H1 (cell line): ENCODE measurements at regions not wholly inside any gene's neighbourhood (a gene's known extent, or its start where the extent isn't known, plus 50 kb on each side); places are given as distances from the start of the nearest gene placed in this dataset.

ENCODE experiments used
- CTCF ChIA-PET: fragments of 300-600 bp; sonication (Branson Sonifier 250); formaldehyde crosslinking; loops from one replicate; lab custom pipeline; 2021; ENCODE audit not compliant: partially characterized antibody; lab: Charles Lee
- POLR2A ChIA-PET: fragments of 300-600 bp; sonication (Branson Sonifier 250); formaldehyde crosslinking; loops from one replicate; lab custom pipeline; 2021; ENCODE audit warnings: inconsistent platforms; ENCODE audit not compliant: partially characterized antibody; lab: Charles Lee
- DNase-seq, 2 experiments: peaks; one replicate each; pipeline versions ENCODE4 v3.0.0 to v3.0.0-alpha.2; 2010 to 2022; ENCODE audit warnings: low spot score in 2 of 2, low read depth in 1 of 2, mixed read lengths in 1 of 2
- FAIRE-seq: peaks from 2 replicates; lab custom pipeline; 2011; peaks lifted over from hg19 to GRCh38; lab: Jason Lieb, UNC
- H2AFZ ChIP-seq: 2 replicates; pipeline ENCODE4 v1.8.1; 2012; ENCODE audit warnings: low read length, inconsistent platforms
- H2AK5ac ChIP-seq: 2 replicates; pipeline ENCODE4 v1.6.1; 2013; ENCODE audit warnings: low read depth, low read length
- H2BK120ac ChIP-seq: replicated peaks from 2 replicates; pipeline ENCODE3; 2013; ENCODE audit warnings: low read depth, low read length, inconsistent platforms
- H2BK12ac ChIP-seq: 2 replicates; pipeline ENCODE4 v1.6.1; 2013; ENCODE audit warnings: low read depth, low read length
- H2BK15ac ChIP-seq: 2 replicates; pipeline ENCODE4 v1.6.1; 2013; ENCODE audit warnings: low read length
- H2BK20ac ChIP-seq: 2 replicates; pipeline ENCODE4 v1.6.1; 2013; ENCODE audit warnings: low read length
- H2BK5ac ChIP-seq: 2 replicates; pipeline ENCODE4 v1.6.1; 2013; ENCODE audit warnings: low read depth, low read length
- H3K14ac ChIP-seq: 2 replicates; pipeline ENCODE4 v1.6.1; 2013; ENCODE audit warnings: inconsistent platforms; ENCODE audit not compliant: insufficient read length
- H3K18ac ChIP-seq: 2 replicates; pipeline ENCODE4 v1.6.1; 2013; ENCODE audit warnings: low read length; ENCODE audit errors: extremely low read depth
- H3K23ac ChIP-seq: 2 replicates; pipeline ENCODE4 v1.6.1; 2013; ENCODE audit warnings: inconsistent platforms; ENCODE audit not compliant: insufficient read length
- H3K23me2 ChIP-seq: 2 replicates; pipeline ENCODE4 v1.6.1; 2013; ENCODE audit warnings: low read depth, low read length
- H3K27ac ChIP-seq: 2 replicates; pipeline ENCODE4 v1.6.1; 2011; ENCODE audit warnings: low read depth, low read length, inconsistent platforms
- H3K27me3 ChIP-seq, 4 experiments: replicated peaks in 1 of 4; 1 replicate in 1 of 4; 2 replicates in 3 of 4; pipeline versions ENCODE4 v1.6.1 to v1.8.1; 2011 to 2013; ENCODE audit warnings: low read length in 3 of 4, mild to moderate bottlenecking in 3 of 4, inconsistent platforms in 2 of 4, mixed read lengths in 2 of 4, moderate library complexity in 1 of 4; ENCODE audit not compliant: control insufficient read depth in 3 of 4, insufficient read depth in 3 of 4; ENCODE audit errors: extremely low read depth in 1 of 4
- H3K36me3 ChIP-seq, 4 experiments: 2 replicates each; pipeline versions ENCODE4 v1.6.1 to v1.8.1; 2011 to 2013; ENCODE audit warnings: mild to moderate bottlenecking in 4 of 4, low read length in 3 of 4, moderate library complexity in 2 of 4, control low read depth in 1 of 4, inconsistent platforms in 1 of 4; ENCODE audit not compliant: insufficient read depth in 4 of 4, control insufficient read depth in 2 of 4
- H3K4ac ChIP-seq: replicated peaks from 2 replicates; pipeline ENCODE3; 2013; ENCODE audit warnings: low read length, low read depth, mixed read lengths, inconsistent platforms; ENCODE audit not compliant: insufficient read length
- H3K4me1 ChIP-seq, 4 experiments: replicated peaks in 1 of 4; 1 replicate in 1 of 4; 2 replicates in 3 of 4; pipeline versions ENCODE4 v1.6.1 to v1.8.1; 2011 to 2013; ENCODE audit warnings: low read length in 3 of 4, inconsistent platforms in 2 of 4, mixed read lengths in 1 of 4; ENCODE audit not compliant: insufficient read depth in 4 of 4, control insufficient read depth in 3 of 4
- H3K4me2 ChIP-seq, 2 experiments: 2 replicates each; pipeline versions ENCODE4 v1.6.1 to v1.8.1; 2011 to 2013; ENCODE audit warnings: low read depth in 2 of 2, low read length in 2 of 2, control low read depth in 1 of 2, inconsistent platforms in 1 of 2, mild to moderate bottlenecking in 1 of 2; ENCODE audit not compliant: insufficient read depth in 1 of 2
- H3K4me3 ChIP-seq, 4 experiments: fragments of 200-600, 300-600 bp in 1 of 4; sonication (generic), shearing (Covaris generic), sonication (Bioruptor Twin) in 1 of 4; 2 replicates each; pipeline versions ENCODE4 v1.5.1 to v1.8.1; 2011 to 2016; ENCODE audit warnings: low read length in 4 of 4, low read depth in 3 of 4, control low read depth in 2 of 4, inconsistent platforms in 2 of 4, mild to moderate bottlenecking in 2 of 4, mixed read lengths in 1 of 4, moderate library complexity in 1 of 4; ENCODE audit not compliant: insufficient read depth in 2 of 4; ENCODE audit errors: extremely low read depth in 1 of 4
- H3K56ac ChIP-seq: replicated peaks from 2 replicates; pipeline ENCODE3; 2013; ENCODE audit warnings: low read depth, mild to moderate bottlenecking, mixed read lengths, low read length, inconsistent platforms; ENCODE audit not compliant: insufficient read length
- H3K79me1 ChIP-seq: 2 replicates; pipeline ENCODE4 v1.6.1; 2013; ENCODE audit warnings: low read depth, low read length, control low read depth
- H3K79me2 ChIP-seq, 2 experiments: 2 replicates each; pipeline versions ENCODE4 v1.6.1 to v1.8.1; 2012 to 2013; ENCODE audit warnings: low read length in 2 of 2, mild to moderate bottlenecking in 2 of 2, inconsistent platforms in 1 of 2; ENCODE audit not compliant: insufficient read depth in 2 of 2, control insufficient read depth in 1 of 2
- H3K9ac ChIP-seq, 4 experiments: replicated peaks in 1 of 4; 1 replicate in 1 of 4; 2 replicates in 3 of 4; pipeline versions ENCODE4 v1.6.1 to v1.8.1; 2011 to 2013; ENCODE audit warnings: low read depth in 3 of 4, low read length in 3 of 4, control low read depth in 2 of 4, mild to moderate bottlenecking in 2 of 4, moderate library complexity in 2 of 4, inconsistent platforms in 1 of 4; ENCODE audit errors: extremely low read depth in 1 of 4
- H3K9me3 ChIP-seq, 2 experiments: 2 replicates each; pipeline versions ENCODE4 v1.6.1 to v1.8.1; 2012 to 2013; ENCODE audit warnings: mild to moderate bottlenecking in 2 of 2, moderate library complexity in 2 of 2, control low read depth in 1 of 2, inconsistent platforms in 1 of 2, low read depth in 1 of 2, low read length in 1 of 2, mixed read lengths in 1 of 2; ENCODE audit not compliant: insufficient read depth in 2 of 2
- H4K20me1 ChIP-seq, 2 experiments: replicated peaks in 1 of 2; 2 replicates each; pipeline versions ENCODE3 to v1.8.1; 2011 to 2013; ENCODE audit warnings: inconsistent platforms in 2 of 2, low read length in 2 of 2, mild to moderate bottlenecking in 1 of 2; ENCODE audit not compliant: insufficient read depth in 2 of 2, control insufficient read depth in 1 of 2
- H4K5ac ChIP-seq: 2 replicates; pipeline ENCODE4 v1.6.1; 2013; ENCODE audit warnings: low read length, low read depth, mixed read lengths, inconsistent platforms; ENCODE audit not compliant: insufficient read length
- H4K8ac ChIP-seq: 2 replicates; pipeline ENCODE4 v1.8.0; 2013; ENCODE audit warnings: mild to moderate bottlenecking, moderate library complexity, low read length, inconsistent platforms; ENCODE audit not compliant: insufficient read depth; ENCODE audit errors: extremely low read depth
- H4K91ac ChIP-seq: replicated peaks from 2 replicates; pipeline ENCODE3; 2013; ENCODE audit warnings: low read length, mixed read lengths, inconsistent platforms; ENCODE audit not compliant: insufficient read length
- BRCA1 ChIP-seq: IDR thresholded peaks from 2 replicates; pipeline ENCODE4 v1.6.1; 2012; ENCODE audit warnings: low read depth, low read length, improper control_type of control experiment
- GABPA ChIP-seq: IDR thresholded peaks from 2 replicates; pipeline ENCODE4 v1.6.1; 2011; ENCODE audit warnings: mild to moderate bottlenecking, low read length, moderate library complexity, borderline replicate concordance; ENCODE audit not compliant: insufficient read depth
- KDM5A ChIP-seq: fragments of 200-600 bp; IDR thresholded peaks from 2 replicates; pipeline ENCODE4 v1.7.1; 2012; ENCODE audit warnings: mild to moderate bottlenecking, low read length, inconsistent platforms, mixed read lengths
- SUZ12 ChIP-seq: fragments of 200-600 bp; sonication (generic); IDR thresholded peaks from 2 replicates; pipeline ENCODE4 v1.6.1; 2012; ENCODE audit warnings: mild to moderate bottlenecking, inconsistent platforms, low read length, moderate library complexity, mixed read lengths
- WGBS, 2 experiments: shearing (Covaris generic) in 1 of 2; methylation state at CpG; one replicate each; pipeline versions ENCODE4 v1.1.6 to v1.1.7; 2013 to 2015; ENCODE audit warnings: low lambda C conversion rate in 2 of 2, mixed read lengths in 2 of 2, inconsistent platforms in 1 of 2, low coverage in 1 of 2, missing lambda C conversion rate in 1 of 2; ENCODE audit not compliant: insufficient replicate concordance in 2 of 2, insufficient coverage in 1 of 2, insufficient read length in 1 of 2; ENCODE audit errors: extremely low coverage in 1 of 2, missing lambda C conversion rate in 1 of 2; 5-methylcytosine and 5-hydroxymethylcytosine counted together

GRCh38 chr14:42921901-42922300 is 1315.2 kb downstream of the LRFN5 start:
- H3K18ac ChIP-seq = no peak overlapping the region
- no peak overlapping the region for H4K8ac ChIP-seq
- ChIA-PET CTCF (no interaction called here), POLR2A (no interaction called here)
- H2BK12ac ChIP-seq = no peak overlapping the region
- H3K4me3 ChIP-seq = no peak overlapping the region
- no peaks in the 10 kb centered on the region; a peak in 1 of 4 replicates for H3K9me3 ChIP-seq
- no peak overlapping the region for H2BK15ac ChIP-seq
- H2BK120ac ChIP-seq = no peak overlapping the region
- WGBS, 2 experiments = 93% methylated on average over 1 of the region's 1 CpG; no CpG with 5 or more reads in 1 of the 2 experiments
- H2AK5ac ChIP-seq = no peak overlapping the region
- H3K4me1 ChIP-seq = no peaks in the 10 kb centered on the region
- H3K27ac ChIP-seq = no peak overlapping the region
- no peaks in the 10 kb centered on the region for H3K27me3 ChIP-seq
- H4K5ac ChIP-seq = no peak overlapping the region
- FAIRE-seq (no peak), DNase-seq (no peak)
- no peak overlapping the region for H3K56ac ChIP-seq
- H3K79me2 ChIP-seq = no peaks in the 10 kb centered on the region
- H2AFZ ChIP-seq = no peak overlapping the region
- no peak overlapping the region for H4K91ac ChIP-seq
- no peak overlapping the region for H2BK20ac ChIP-seq
- H3K9ac ChIP-seq = no peak overlapping the region
- H3K36me3 ChIP-seq = no peaks in the 10 kb centered on the region
- H3K23me2 ChIP-seq = no peaks in the 10 kb centered on the region
- H3K14ac ChIP-seq = no peak overlapping the region
- no peak overlapping the region for H3K23ac ChIP-seq
- H3K79me1 ChIP-seq = no peaks in the 10 kb centered on the region
- H3K4ac ChIP-seq = no peak overlapping the region
- H3K4me2 ChIP-seq = no peak overlapping the region
- H4K20me1 ChIP-seq = no peaks in the 10 kb centered on the region
- no peak overlapping the region for H2BK5ac ChIP-seq
- no peak for TF ChIP-seq BRCA1
- TF ChIP-seq GABPA = no peak
- no peak for TF ChIP-seq SUZ12
- no peak for TF ChIP-seq KDM5A
